Ovary (tissue), 3 donors: ENCODE measurements at regions not wholly inside any gene's neighbourhood (a gene's known extent, or its start where the extent isn't known, plus 50 kb on each side); places are given as distances from the start of the nearest gene placed in this dataset.

ENCODE experiments used
- EP300 ChIP-seq: sonication (generic); formaldehyde crosslinking; IDR thresholded peaks from one replicate; pipeline ENCODE4 v1.6.1; 2017; ENCODE audit warnings: antibody characterized with exemption
- POLR2A ChIP-seq: fragments of 450-650 bp; IDR thresholded peaks from one replicate; pipeline ENCODE4 v1.6.1; 2017; ENCODE audit warnings: antibody characterized with exemption, mild to moderate bottlenecking, moderate library complexity
- TF ChIP-seq, protein P1 (sequence below), 3 donors: fragments of 450-650 bp in 2 of 3; fragments of 200-600 bp in 1 of 3; IDR thresholded peaks; one replicate each; pipeline versions ENCODE4 v1.5.1 to v1.8.0; 2016 to 2022; ENCODE audit warnings: antibody characterized with exemption in 3 of 3, mild to moderate bottlenecking in 1 of 3
- donor health status: DM: no; HTN: no; CAD: no.

DNA sequence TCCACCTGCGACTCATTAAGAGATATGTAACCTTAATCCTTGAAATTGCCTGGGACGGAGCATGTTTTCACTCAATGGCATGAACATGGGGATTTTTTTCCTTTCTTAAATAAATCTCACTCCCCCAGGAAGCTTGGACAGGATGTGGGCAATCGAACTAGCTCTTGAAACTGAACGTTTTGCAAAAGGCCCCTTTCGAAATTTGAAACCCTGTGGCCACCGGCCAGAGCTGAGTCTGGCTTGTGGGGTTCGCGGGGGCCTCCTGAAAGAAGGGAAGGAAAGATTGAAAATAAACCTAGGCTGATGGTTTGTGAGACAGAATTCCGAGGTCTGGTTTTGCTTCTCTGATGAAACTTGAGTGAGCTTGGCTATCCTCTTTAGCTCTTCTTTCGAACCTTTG, 101.4 kb upstream of the RTL1 start:
- TF ChIP-seq EP300 (no peak), POLR2A (no peak)
- TF ChIP-seq, protein P1, sequence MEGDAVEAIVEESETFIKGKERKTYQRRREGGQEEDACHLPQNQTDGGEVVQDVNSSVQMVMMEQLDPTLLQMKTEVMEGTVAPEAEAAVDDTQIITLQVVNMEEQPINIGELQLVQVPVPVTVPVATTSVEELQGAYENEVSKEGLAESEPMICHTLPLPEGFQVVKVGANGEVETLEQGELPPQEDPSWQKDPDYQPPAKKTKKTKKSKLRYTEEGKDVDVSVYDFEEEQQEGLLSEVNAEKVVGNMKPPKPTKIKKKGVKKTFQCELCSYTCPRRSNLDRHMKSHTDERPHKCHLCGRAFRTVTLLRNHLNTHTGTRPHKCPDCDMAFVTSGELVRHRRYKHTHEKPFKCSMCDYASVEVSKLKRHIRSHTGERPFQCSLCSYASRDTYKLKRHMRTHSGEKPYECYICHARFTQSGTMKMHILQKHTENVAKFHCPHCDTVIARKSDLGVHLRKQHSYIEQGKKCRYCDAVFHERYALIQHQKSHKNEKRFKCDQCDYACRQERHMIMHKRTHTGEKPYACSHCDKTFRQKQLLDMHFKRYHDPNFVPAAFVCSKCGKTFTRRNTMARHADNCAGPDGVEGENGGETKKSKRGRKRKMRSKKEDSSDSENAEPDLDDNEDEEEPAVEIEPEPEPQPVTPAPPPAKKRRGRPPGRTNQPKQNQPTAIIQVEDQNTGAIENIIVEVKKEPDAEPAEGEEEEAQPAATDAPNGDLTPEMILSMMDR (IDR thresholded peaks at IDR 0.05) = no peak
